GM18909 (cell line): ENCODE measurements at regions not wholly inside any gene's neighbourhood (a gene's known extent, or its start where the extent isn't known, plus 50 kb on each side); places are given as distances from the start of the nearest gene placed in this dataset.
"Not testable (repeated sequence)": the region's sequence is repeated elsewhere in the genome, so short reads cannot be mapped to it uniquely, and the experiment has no call there.

Source experiments
- ATAC-seq: cut with Tn5 transposase; IDR thresholded peaks from one replicate; pipeline ENCODE4 v1.9.1; 2021; ENCODE audit warnings: mild to moderate bottlenecking; ENCODE audit not compliant: unreplicated experiment, poor library complexity

DNA sequence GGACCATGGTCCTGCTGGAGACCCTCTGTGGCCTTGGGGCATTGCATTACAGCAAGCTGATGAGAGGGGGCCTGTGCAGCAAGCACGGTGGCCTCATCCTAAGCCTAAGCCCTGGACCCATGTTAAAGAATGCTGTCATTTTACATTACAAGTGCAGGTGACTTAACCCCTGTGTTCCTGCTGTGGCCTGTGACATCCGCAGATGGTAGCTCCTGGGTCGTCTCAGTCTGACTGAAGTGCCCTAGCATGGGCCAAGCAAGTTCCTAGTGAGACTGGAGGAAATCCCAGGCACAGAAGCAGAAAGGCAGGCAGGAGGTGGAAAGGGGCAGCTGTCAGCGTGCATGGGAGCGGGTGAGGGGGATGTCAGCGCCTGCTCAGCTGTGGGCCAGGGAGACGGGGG lies 252.4 kb downstream of the FNDC1 start:
- no peak for ATAC-seq

DNA sequence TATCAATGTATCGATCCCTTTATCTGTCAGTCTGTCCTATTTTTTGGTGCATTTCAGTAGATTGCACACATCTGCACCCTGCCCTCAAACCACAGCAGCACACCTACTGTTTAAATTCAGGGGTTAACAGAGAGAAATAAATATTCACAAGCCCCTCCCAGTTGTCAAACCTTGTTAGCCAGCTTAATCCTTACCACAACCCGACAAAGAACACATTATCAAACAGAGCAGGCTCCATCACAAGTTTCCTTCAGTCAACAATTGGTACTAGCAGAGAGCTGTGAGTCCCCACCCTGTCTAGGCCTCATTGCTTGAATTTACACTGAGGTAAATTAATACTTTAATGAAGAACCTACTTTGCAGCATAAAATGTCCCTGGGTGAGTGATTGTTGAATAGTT lies 249.8 kb downstream of the FNDC1 start:
- no peak for ATAC-seq

DNA sequence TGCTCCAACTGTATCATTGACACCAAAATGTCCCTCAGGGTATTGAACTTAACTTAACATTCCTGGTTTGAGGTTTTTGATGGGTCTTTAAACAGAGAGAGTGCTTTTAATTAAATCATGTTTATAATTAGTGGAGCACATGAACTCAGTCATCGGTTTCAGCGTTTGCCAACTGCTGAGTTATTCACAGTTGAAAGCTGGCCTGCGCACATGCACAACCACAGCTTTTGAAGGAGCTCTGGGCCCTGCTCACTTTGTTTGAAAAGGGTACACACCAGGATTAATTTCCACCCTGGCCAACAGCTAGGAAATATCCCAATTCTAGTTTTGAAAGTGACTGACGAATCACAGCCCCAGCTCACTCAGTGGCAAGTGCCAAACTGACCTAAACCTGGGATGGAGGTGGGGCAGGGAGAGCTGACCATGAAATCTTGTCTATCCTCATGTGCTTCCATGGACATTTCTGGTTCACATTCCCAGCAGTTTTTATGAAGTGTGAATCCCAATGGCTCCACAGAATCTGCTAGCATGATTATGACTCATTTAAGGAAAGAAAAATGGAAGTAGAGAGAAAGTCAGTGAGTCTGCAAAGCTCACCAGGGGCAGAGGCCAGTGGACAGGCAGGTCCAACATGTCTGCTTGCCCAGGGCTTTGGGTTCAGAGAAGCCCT lies 247.8 kb downstream of the FNDC1 start:
- no peak for ATAC-seq

DNA sequence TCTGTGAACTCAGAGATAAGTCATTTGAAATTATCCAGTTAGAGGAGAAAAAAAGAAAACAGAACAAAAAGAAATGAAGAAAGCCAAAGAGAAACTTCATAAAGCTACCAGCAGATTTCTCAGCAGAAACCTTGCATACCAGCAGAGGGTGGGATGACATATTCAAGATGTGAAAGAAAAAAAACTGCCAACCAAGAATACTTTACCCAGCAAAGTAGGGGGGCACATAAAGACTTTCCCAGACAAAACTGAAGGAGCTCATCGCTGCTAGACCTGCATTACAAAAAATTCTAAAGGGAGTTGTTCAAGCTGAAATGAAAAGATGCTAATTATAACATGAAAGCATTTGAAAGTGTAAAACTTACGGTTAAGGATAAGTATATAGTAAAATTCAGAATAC lies 246.3 kb downstream of the FNDC1 start:
- ATAC-seq, result no peak

DNA sequence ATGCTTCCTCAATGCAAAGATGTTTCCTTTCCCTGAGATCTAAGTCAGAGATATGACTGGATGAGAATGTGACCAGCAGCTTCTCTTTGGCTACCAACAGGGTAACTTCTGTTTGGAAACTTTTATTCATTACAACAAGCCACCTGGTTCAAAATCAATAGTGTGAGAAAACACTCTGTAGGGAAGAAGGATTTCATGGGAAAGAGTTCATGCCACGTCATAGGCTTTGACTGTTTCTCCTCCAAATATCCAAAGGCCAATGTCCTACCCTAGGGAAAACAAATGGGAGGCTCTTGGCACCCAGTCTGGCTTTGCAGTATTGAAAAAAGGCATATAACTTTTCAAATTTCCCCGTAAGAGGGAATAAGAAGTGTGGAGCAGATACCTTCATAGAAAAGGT lies 245.5 kb downstream of the FNDC1 start:
- ATAC-seq, result no peak

DNA sequence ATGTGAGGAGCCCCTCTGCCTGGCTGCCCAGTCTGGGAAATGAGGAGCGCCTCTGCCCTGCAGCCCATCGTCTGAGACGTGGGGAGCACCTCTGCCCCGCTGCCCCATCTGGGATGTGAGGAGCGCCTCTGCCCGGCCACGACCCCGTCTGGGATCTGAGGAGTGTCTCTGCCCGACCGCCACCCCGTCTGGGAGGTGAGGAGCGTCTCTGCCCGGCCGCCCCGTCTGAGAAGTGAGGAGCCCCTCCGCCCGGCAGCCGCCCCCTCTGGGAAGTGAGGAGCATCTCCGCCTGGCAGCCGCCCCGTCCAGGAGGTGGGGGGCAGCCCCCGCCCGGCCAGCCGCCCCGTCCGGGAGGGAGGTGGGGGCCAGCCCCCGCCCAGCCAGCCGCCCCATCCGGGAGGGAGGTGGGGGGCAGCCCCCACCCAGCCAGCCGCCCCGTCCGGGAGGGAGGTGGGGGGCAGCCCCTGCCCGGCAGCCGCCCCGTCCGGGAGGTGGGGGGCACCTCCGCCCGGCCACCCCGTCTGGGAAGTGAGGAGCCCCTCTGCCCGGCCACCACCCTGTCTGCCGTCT lies 238.1 kb downstream of the FNDC1 start:
- not testable (repeated sequence) for ATAC-seq

DNA sequence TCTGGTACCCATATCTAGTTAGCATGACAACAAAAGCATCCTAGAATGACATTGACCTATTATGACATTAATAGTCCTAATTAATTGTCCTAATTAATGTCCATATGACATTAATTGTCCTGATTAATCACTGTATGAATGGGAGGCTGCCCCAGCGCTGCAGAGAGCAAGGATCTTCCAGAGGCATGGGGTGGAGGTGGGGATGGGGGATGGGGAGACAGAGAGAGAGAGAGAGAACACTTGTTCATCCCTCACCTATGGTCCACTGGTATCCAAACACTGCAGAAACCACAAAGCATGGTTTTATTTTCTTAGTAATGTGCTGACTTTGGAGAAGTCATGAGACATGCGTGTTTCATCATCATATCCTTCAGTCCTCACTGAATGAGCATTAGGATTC lies 235.1 kb downstream of the FNDC1 start:
- no peak for ATAC-seq

DNA sequence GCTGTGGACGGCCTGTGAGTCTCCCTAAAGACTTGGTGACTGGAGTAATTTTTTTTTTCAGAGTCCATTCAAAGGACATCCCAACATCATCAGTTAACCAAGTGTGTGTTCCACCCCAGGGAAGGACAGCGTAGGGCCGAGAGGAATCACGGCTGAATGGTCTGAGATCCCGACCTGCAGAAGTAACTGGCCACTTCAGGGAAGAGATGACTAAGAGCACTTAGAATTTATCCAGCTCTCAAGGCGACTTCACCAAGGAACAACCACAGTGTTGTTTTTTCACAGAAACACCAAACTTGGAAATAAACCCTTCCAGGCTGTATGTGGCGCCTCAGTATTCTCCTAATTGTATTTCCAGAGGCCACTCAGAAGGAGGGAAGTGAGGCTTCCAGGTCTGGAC lies 231.6 kb downstream of the FNDC1 start:
- no peak for ATAC-seq

DNA sequence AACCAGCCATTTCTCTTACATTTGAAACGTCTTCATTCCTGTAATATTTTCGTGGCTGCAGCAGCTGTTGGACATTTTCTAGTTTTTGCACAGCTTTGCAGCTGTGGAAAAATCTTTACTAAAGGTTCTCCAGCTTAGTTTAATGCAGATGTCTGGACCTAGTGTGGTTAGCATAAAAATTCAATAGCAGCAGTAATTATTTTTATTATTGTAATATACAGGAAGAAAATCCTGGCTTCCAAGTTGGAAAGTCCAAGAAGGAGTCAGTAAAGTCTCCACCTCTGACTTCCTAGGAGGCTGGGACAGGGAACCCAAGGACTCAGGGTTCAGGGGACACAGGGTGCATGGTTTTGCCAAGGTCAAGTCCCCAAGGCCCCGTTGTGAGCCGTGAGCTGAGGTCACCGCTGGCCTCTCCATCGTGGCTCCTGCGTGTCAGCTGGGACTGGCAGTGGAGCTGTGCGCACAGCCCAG lies 230.6 kb downstream of the FNDC1 start:
- no peak for ATAC-seq

DNA sequence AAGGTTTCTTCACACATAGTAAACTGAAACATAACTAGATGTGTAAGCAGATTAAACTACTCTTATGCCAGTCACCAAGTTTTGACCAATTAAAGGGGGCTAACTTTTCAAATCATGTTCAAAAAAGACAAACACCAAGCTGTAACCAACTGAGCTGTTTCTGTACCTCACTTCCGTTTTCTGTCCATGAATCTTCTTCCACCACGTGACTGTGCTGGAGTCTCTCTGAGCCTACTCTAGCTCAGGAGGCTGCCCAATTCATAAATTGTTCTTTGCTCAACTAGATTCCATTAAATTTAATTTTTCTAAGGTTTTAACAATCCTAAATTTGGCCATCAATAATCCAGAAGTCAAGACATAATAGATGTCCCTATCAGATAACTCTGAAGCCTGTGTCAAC lies 229.4 kb downstream of the FNDC1 start:
- ATAC-seq, result no peak

DNA sequence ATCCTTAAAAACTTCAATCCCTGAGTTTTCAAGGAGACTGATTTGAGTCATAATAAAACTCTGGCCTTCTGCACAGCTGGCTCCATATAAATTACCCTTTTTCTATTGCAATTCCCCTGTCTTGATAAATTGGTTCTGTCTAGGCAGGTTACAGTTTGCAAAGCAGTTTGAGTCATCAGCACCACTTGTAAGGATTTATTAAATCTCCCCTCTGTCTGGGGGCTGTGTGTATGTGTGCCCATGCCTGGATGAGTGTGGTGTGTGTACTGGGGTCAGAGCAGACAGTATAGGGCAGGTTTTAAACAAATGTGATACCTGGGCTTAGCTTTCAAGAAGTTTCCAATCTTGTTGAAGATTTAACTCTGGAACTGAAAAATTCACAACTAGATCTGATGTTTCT lies 228.6 kb downstream of the FNDC1 start:
- ATAC-seq, result no peak

DNA sequence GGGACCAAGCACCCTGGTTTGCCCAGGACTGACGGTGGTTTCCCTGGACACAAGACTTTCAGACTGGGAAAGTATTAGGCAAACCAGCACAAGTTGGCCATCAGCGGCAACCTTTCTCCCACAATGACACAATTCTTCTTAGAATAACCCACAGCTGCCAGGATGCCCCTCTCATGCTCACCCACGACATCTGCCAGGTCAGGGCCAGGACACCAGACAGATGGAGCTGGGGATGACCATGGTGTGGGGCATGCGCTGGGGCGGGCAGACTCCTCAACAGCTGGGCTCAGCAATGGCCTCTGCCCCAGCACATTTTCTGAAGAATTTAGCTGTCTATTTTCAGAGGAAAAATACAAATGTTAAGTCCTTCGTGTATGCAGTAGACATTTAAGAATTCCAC lies 226.4 kb downstream of the FNDC1 start:
- ATAC-seq, result no peak

DNA sequence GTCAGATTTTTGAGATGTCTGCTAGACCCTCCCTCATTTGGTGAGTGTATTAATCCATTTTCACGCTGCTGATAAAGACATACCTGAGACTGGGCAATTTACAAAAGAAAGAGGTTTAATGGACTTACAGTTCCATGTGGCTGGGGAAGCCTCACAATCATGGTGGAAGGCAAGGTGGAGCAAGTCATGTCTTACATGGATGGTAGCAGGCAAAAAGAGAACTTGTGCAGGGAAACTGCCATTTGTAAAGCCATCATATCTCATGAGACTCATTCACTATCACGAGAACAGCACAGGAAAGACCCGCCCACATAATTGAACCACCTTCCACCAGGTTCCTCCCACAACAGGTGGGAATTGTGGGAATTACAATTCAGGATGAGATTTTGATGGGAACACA lies 223.5 kb downstream of the FNDC1 start:
- not testable (repeated sequence) for ATAC-seq

DNA sequence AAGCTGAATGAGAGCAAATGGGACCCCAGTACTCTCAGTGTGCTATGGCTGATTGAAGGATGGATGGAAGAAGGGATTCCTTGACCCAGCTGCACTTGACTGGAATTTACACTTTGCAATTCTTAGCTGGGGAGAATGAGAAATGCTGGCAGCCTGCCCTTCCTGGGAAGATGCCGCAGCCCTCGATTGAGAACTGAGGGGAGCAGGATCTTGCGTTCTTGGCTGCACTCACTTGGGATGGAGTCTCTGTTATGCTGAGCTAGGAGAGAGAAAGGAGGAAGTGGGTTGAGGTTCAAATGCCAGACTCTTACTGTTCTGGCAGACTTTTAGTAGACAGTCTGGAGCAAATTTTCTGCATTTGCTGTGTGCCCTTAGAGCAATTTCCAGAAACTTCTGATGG lies 221.2 kb downstream of the FNDC1 start:
- no peak for ATAC-seq

DNA sequence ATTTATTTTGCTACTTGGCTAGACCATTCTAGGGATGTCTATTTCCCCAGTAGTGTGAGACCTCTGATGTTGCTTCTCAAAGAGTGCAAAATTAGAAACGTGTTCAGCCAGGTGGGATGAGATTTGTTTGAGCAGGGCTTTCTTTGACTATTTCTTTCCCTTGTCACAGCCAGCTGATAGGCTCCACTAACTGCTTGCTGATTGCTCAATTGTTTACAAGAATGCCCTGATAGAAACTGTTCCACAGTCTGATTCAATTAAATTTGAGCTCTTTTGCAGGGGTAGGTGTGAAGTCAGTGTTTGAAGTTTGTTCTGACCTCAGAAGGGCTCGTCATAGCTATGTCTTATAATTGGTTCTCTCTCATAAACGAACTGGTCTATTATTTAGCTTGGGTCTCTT lies 220.5 kb downstream of the FNDC1 start:
- ATAC-seq, result no peak

DNA sequence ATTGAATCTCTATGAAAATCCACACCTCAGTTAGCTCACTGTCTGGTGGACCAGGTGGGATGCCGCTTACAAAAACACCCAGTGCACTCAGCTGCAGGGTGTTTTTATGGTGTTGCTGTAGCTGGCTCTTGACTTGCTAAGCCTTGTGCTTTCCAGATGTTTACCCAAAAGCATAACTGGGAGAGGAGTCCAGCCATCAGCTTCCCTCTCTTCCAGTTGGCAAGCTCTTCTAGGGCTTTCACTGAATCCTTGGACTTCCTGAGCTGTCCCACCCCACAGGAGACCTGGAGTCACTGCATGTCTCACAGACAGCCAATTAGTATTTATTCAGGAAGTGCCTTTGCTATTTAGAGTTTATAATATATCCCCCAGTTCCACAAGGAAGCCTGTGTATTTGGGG lies 210.9 kb downstream of the FNDC1 start:
- ATAC-seq, result no peak

DNA sequence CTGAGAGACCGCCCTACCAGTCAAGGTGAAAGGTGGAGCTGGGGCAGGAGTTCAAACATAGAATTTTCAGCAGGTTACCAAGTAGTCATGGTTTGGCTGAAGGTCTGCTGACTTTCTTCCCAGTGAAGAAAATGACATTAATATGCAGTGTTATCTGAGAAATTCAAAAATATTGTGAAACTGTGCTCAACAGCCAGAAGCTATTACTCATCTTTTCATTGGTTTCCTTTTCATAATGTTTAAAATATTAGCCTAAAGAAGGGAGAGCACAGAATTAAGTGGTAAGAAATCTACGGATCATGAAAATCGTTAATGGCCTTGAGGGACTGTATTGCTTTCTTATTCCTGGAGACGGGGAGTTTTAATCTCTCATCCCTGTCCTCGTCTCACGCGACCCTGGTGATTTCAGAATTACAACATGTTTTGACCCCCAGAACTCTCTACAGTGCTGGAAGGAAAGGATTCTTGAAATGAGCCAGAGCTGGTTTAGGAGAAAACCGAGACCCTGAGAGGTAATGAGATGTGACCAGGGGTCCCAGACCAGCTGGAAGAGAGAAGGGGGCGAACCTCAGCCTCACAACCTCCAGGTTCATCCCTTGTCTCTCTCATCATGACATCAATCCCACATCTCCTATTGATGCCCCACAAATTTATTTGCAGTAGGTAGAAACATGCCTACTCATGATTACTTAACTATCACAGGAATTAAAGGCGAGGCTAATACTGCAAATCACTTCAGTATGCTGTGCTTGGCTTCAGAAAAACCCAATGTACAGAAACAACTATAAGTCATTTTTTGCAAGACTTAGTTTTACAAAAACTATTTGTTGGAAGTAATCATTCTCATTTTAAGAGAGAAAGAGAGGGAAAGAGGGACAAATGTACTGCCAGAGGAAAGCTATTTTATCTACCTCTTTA lies 209.5 kb downstream of the FNDC1 start:
- ATAC-seq, result no peak

DNA sequence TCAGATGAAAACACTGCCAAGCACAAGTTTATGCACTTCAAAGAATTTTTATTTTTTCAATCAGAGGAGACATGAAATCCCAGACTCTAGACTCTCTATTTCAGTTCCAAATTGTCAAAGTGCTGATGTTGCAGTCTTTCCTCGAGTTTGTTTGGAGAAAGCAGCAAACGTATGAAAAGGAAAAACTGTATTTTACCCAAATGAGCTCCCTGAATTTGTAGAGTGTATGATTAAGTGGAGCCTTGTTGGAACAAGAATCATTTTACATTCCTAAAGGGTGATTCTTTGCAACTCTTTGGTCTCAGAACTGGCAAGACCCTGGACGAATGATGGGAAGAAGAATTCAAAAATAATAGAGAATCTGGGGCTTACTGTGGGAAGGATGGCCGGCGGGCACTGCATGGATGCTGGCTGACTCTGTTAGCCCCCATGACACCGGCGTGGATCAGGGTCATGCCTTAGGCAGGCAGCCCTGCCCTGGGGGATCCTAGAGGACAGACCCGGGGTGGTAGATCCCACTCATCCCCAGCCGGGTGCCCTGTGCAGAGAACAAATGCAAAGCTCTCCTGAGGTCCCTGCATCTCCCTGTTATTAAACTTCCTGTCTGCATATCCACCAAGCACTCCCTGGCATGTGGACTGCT lies 207.4 kb downstream of the FNDC1 start:
- no peak for ATAC-seq

DNA sequence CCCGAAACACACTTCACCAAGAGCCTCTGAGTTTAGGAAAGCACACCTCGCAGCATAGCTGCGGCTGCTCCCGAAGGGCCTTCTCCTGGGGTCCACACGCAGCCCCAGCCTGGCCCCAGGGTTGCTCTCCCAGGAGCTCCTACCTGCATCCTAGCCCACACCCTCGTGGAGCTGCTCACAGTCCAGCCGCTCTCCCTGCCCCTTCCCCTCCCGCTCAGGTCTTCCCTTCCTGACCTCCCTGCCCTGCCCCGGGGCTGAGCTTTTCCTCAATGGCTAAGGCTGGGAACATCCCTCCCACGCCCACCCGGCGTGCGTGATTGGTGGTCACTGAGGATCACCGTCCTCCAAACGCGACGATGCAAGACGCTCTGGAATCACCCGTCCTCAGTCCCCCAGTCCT lies 205.8 kb downstream of the FNDC1 start:
- ATAC-seq, result no peak

DNA sequence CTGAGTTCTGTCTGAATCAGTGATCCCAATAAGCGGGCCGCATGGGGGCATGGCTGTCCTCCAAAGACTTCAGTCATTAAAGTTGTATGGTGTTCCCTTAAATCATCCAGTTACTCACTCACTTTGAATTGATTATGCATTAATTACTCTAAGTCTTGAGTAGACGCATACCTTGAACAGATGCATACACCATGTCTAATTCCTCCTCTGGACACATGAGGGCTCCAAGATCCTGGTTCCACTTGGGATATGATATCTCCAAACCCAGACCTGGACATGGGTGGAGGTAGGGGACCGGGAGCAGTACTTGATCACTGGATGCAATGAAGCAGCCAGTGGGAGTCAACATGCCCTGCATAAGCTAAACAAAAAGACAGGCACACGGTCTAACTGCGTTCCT lies 204.5 kb downstream of the FNDC1 start:
- ATAC-seq, result no peak

DNA sequence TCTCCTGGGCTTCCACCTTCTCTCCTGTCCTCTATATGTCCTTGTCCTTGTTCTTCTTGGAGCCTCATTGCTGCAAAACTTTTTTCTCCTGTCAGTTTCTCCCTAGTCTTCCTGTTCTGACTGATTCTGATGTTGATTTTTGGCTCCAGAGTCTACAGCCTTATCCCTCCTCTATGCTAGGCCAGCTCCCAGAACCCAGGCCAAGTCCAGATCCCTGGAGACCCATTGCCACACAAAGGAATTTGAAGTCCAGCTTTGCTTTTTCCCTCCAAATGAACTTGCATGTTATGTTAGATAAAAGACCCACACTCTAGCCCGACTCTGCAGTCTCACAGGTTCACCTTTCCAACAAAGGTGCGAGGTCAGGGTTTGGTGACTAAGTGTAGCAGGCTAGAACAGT lies 203.1 kb downstream of the FNDC1 start:
- ATAC-seq, result no peak
